GM12878 (cell line): ENCODE measurements at regions not wholly inside any gene's neighbourhood (a gene's known extent, or its start where the extent isn't known, plus 50 kb on each side); places are given as distances from the start of the nearest gene placed in this dataset.

Experiments
- ATAC-seq: fragments of 200-7000 bp; cut with Tn5 transposase; 3 replicates; pipeline ENCODE4 v1.9.1; 2020; ENCODE audit warnings: mild to moderate bottlenecking, moderate library complexity
- BruUV-seq: library from RNA; stranded (reverse); fragments of 400-500 nt; replicated peaks from 2 replicates; lab custom pipeline; 2021; lab: Mats Ljungman, UMichigan
- CTCF ChIA-PET: fragments of 300-600 bp; sonication (Branson Sonifier 250); formaldehyde crosslinking; extraction: SDS; loops from one replicate; lab custom pipeline; 2021; ENCODE audit warnings: inconsistent platforms; lab: Yijun Ruan, JAX
- POLR2A ChIA-PET: fragments of 350-600 bp; formaldehyde crosslinking; extraction: SDS; loops from one replicate; lab custom pipeline; 2021; ENCODE audit warnings: inconsistent platforms; lab: Charles Lee
- RAD21 ChIA-PET: fragments of 300-600 bp; sonication (Branson Sonifier 250); formaldehyde crosslinking; loops from one replicate; lab custom pipeline; 2023; ENCODE audit warnings: antibody characterized with exemption; ENCODE audit not compliant: unreplicated experiment; lab: Charles Lee
- SMC1A ChIA-PET: fragments of 300-600 bp; sonication (Branson Sonifier 250); formaldehyde crosslinking; loops from one replicate; lab custom pipeline; 2023; ENCODE audit not compliant: unreplicated experiment, uncharacterized antibody; lab: Charles Lee
- DNase-seq: peaks from one replicate; pipeline ENCODE4 v3.0.0-alpha.2; 2011; ENCODE audit warnings: low read depth, low spot score
- FAIRE-seq: peaks from 3 replicates; lab custom pipeline; 2011; peaks lifted over from hg19 to GRCh38; lab: Jason Lieb, UNC
- H2AFZ ChIP-seq: 2 replicates; pipeline ENCODE4 v1.6.0; 2011; ENCODE audit warnings: low read depth, low read length, control low read depth; ENCODE audit not compliant: control insufficient read depth
- H3K27ac ChIP-seq: 2 replicates; pipeline ENCODE4 v1.5.1; 2011; ENCODE audit warnings: control low read depth; ENCODE audit not compliant: control insufficient read depth, insufficient read depth
- H3K27me3 ChIP-seq, 2 experiments: replicated peaks in 1 of 2; 2 replicates each; pipeline versions ENCODE4 v1.6.0 to v1.6.1; 2011; ENCODE audit warnings: low read length in 1 of 2; ENCODE audit not compliant: control insufficient read depth in 2 of 2, insufficient read depth in 2 of 2
- H3K36me3 ChIP-seq, 2 experiments: 2 replicates each; pipeline ENCODE4 v1.5.1; 2011; ENCODE audit warnings: low read length in 1 of 2; ENCODE audit not compliant: control insufficient read depth in 2 of 2, insufficient read depth in 2 of 2
- H3K4me1 ChIP-seq: 2 replicates; pipeline ENCODE4 v1.6.1; 2011; ENCODE audit warnings: mild to moderate bottlenecking, low read length, moderate library complexity, mixed read lengths; ENCODE audit not compliant: control insufficient read depth, insufficient read depth
- H3K4me2 ChIP-seq: 2 replicates; pipeline ENCODE4 v1.6.0; 2011; ENCODE audit warnings: control low read depth; ENCODE audit not compliant: control insufficient read depth, insufficient read depth
- H3K4me3 ChIP-seq: fragments of 200-600 bp; sonication (generic); 2 replicates; pipeline ENCODE4 v1.5.1; 2016
- H3K79me2 ChIP-seq: 2 replicates; pipeline ENCODE4 v1.6.0; 2011; ENCODE audit warnings: low read length; ENCODE audit not compliant: control insufficient read depth, insufficient read depth
- H3K9ac ChIP-seq: 2 replicates; pipeline ENCODE4 v1.8.0; 2011; ENCODE audit warnings: low read length, control low read depth, mixed read lengths; ENCODE audit not compliant: control insufficient read depth, insufficient read depth
- H3K9me3 ChIP-seq: replicated peaks from 3 replicates; pipeline ENCODE4 v1.5.1; 2011; ENCODE audit warnings: mild to moderate bottlenecking, low read length; ENCODE audit not compliant: control insufficient read depth, insufficient read depth
- H4K20me1 ChIP-seq: 2 replicates; pipeline ENCODE4 v1.6.0; 2011; ENCODE audit not compliant: control insufficient read depth, insufficient read depth
- ATF3 ChIP-seq: IDR thresholded peaks from 2 replicates; pipeline ENCODE4 v1.6.1; 2011; ENCODE audit warnings: low read depth, mild to moderate bottlenecking, low read length, moderate library complexity, borderline replicate concordance; ENCODE audit errors: extremely low read depth
- CTCF ChIP-seq, 3 experiments: IDR thresholded peaks in 2 of 3; conservative IDR thresholded peaks in 1 of 3; 2 replicates each; pipeline ENCODE4 v1.5.1; 2011; ENCODE audit warnings: low read depth in 3 of 3, low read length in 3 of 3, mild to moderate bottlenecking in 3 of 3, control low read depth in 2 of 3, moderate library complexity in 2 of 3, inconsistent platforms in 1 of 3, mixed read lengths in 1 of 3; ENCODE audit not compliant: control insufficient read depth in 2 of 3, insufficient read depth in 1 of 3; ENCODE audit errors: extremely low read depth in 1 of 3
- IKZF1 ChIP-seq: fragments of 450-650 bp; conservative IDR thresholded peaks from 2 replicates; pipeline ENCODE4 v1.6.1; 2017; ENCODE audit warnings: antibody characterized with exemption, mild to moderate bottlenecking
- MTA3 ChIP-seq: IDR thresholded peaks from 2 replicates; pipeline ENCODE4 v1.6.1; 2012; ENCODE audit warnings: low read length, inconsistent platforms, borderline replicate concordance
- NFIC ChIP-seq: IDR thresholded peaks from 2 replicates; pipeline ENCODE4 v1.6.1; 2012; ENCODE audit warnings: low read depth, mild to moderate bottlenecking, inconsistent platforms, low read length, moderate library complexity
- POLR2AphosphoS2 ChIP-seq: IDR thresholded peaks from 2 replicates; pipeline ENCODE4 v1.6.1; 2011; ENCODE audit warnings: low read depth, mild to moderate bottlenecking, low read length, improper control_type of control experiment, moderate library complexity
- SUZ12 ChIP-seq: fragments of 200-600 bp; sonication (generic); IDR thresholded peaks from one replicate; pipeline ENCODE4 v1.6.1; 2018; ENCODE audit warnings: antibody characterized with exemption, mild to moderate bottlenecking; ENCODE audit not compliant: unreplicated experiment
- ZNF24 ChIP-seq: fragments of 450-650 bp; IDR thresholded peaks from 2 replicates; pipeline ENCODE4 v1.6.1; 2017; ENCODE audit warnings: antibody characterized with exemption, mild to moderate bottlenecking
- WGBS: methylation state at CpG from one replicate; pipeline ENCODE4 v1.1.6; 2016; ENCODE audit warnings: low lambda C conversion rate; ENCODE audit not compliant: insufficient replicate concordance, insufficient coverage; ENCODE audit errors: missing lambda C conversion rate; 5-methylcytosine and 5-hydroxymethylcytosine counted together
- in situ Hi-C: fragments of 300-500 bp; cut with MboI; formaldehyde crosslinking; loops from 9 replicates; pipeline ENCODE4 v1.14.3; 2018; ENCODE audit warnings: mixed read lengths
- intact Hi-C: fragments of 100-400 bp; cut with micrococcal nuclease; formaldehyde crosslinking; loops from one replicate; pipeline ENCODE4 v1.14.2; 2022; ENCODE audit not compliant: unreplicated experiment
- TF ChIP-seq, protein P1 (sequence below): fragments of 450-650 bp; IDR thresholded peaks from 2 replicates; pipeline ENCODE4 v1.6.1; 2018; ENCODE audit warnings: borderline replicate concordance, mild to moderate bottlenecking; ENCODE audit not compliant: partially characterized antibody

DNA sequence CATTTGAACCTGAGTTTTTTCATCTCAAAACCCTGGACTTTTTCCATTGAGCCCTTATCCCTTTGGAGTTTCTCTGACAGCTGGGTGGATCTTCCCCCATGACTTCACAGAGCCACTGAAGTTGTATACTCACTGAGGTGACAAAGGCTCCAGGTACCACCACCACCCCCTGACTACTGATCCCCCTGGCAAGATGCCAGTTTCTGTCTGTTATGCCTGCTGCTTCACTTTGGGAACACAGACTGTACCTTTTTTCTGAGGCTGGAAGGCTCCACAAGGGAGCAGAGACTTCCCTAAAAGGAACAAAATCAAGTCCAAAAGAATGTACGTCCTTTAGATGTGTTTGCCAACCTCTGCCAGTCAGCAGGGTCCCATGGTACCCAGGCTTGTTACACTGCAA, 160.3 kb upstream of the JADE1 start:
- WGBS, result 0% methylated on average over 1 of the region's 1 CpG
- ChIA-PET POLR2A (no interaction called here), RAD21 (no interaction called here), CTCF (no interaction called here), SMC1A (no interaction called here)
- Histone ChIP-seq H3K4me1 (no peaks in the 10 kb centered on the region), H2AFZ (no peak overlapping the region), H3K4me3 (no peak overlapping the region), H3K27me3 (no peaks in the 10 kb centered on the region), H4K20me1 (no peaks in the 10 kb centered on the region), H3K27ac (no peak overlapping the region), H3K36me3 (no peaks in the 10 kb centered on the region), H3K4me2 (no peak overlapping the region), H3K9me3 (no peaks in the 10 kb centered on the region; the same call in 2 of the 3 replicates), H3K9ac (no peak overlapping the region), H3K79me2 (no peaks in the 10 kb centered on the region)
- no peak for FAIRE-seq
- in situ Hi-C loops, result no loop called here
- no peak for TF ChIP-seq NFIC
- no peak for TF ChIP-seq ATF3
- TF ChIP-seq MTA3, result no peak
- no peak for TF ChIP-seq ZNF24
- TF ChIP-seq SUZ12, result no peak
- no peak for TF ChIP-seq POLR2AphosphoS2
- TF ChIP-seq IKZF1, result no peak
- TF ChIP-seq, protein P1, sequence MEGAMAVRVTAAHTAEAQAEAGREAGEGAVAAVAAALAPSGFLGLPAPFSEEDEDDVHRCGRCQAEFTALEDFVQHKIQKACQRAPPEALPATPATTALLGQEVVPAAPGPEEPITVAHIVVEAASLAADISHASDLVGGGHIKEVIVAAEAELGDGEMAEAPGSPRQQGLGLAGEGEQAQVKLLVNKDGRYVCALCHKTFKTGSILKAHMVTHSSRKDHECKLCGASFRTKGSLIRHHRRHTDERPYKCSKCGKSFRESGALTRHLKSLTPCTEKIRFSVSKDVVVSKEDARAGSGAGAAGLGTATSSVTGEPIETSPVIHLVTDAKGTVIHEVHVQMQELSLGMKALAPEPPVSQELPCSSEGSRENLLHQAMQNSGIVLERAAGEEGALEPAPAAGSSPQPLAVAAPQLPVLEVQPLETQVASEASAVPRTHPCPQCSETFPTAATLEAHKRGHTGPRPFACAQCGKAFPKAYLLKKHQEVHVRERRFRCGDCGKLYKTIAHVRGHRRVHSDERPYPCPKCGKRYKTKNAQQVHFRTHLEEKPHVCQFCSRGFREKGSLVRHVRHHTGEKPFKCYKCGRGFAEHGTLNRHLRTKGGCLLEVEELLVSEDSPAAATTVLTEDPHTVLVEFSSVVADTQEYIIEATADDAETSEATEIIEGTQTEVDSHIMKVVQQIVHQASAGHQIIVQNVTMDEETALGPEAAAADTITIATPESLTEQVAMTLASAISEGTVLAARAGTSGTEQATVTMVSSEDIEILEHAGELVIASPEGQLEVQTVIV, result no peak
- no peak for TF ChIP-seq CTCF (IDR thresholded peaks at IDR 0.05 in 2 of 3, conservative IDR thresholded peaks at IDR 0.05 in 1 of 3; ENCODE audit: control insufficient read depth in 2 of 3, extremely low read depth in 1 of 3, insufficient read depth in 1 of 3, low read depth in 3 of 3, low read length in 3 of 3)
- ATAC-seq, result no peak
- BruUV-seq, result no TSS peak
- intact Hi-C loops, result no loop called here
- DNase-seq, result no peak
